ENCODE measurements at regions not wholly inside any gene's neighbourhood (a gene's known extent, or its start where the extent isn't known, plus 50 kb on each side); places are given as distances from the start of the nearest gene placed in this dataset.

- Mint-ChIP-seq H3K4me1 (peaks cover 8% of the 10 kb centered on the region), H3K27me3 (ENCODE audit: low read depth) (no peaks in the 10 kb centered on the region), H3K27ac (no peak overlapping the region), H3K9me3 (peaks cover 12% of the 10 kb centered on the region; the same call in 1 of the 2 replicates), H3K36me3 (no peaks in the 10 kb centered on the region), H3K4me3 (no peak overlapping the region)
- TF ChIP-seq USF2 (CRISPR knock-in tag; IDR thresholded peaks at IDR 0.05) = no peak
- no peak for TF ChIP-seq ZNF425 (CRISPR knock-in tag; conservative IDR thresholded peaks at IDR 0.05)
- no peak for TF ChIP-seq CBFB (CRISPR knock-in tag; IDR thresholded peaks at IDR 0.05; ENCODE audit: low read depth)
- no peak for TF ChIP-seq ESRRA (CRISPR knock-in tag; IDR thresholded peaks at IDR 0.05; ENCODE audit: borderline replicate concordance)
- TF ChIP-seq AR (CRISPR knock-in tag; IDR thresholded peaks at IDR 0.05) = no peak
- no peak for TF ChIP-seq E2F4 (CRISPR knock-in tag; IDR thresholded peaks at IDR 0.05; ENCODE audit: borderline replicate concordance, low read depth)
- TF ChIP-seq RELA (CRISPR knock-in tag; IDR thresholded peaks at IDR 0.05; ENCODE audit: borderline replicate concordance) = no peak
- TF ChIP-seq GRHL2 (CRISPR knock-in tag; IDR thresholded peaks at IDR 0.05; ENCODE audit: insufficient replicate concordance, severe bottlenecking) = no peak
- no peak for TF ChIP-seq SMAD3 (CRISPR knock-in tag; IDR thresholded peaks at IDR 0.05; ENCODE audit: borderline replicate concordance)
- TF ChIP-seq ERG (CRISPR knock-in tag; IDR thresholded peaks at IDR 0.05) = no peak
- TF ChIP-seq TP53 (CRISPR knock-in tag; IDR thresholded peaks at IDR 0.05) = no peak
- no peak for TF ChIP-seq MYBL2 (CRISPR knock-in tag; IDR thresholded peaks at IDR 0.05)
- no peak for TF ChIP-seq IRF1 (CRISPR knock-in tag; IDR thresholded peaks at IDR 0.05)
- TF ChIP-seq NR2C2 (CRISPR knock-in tag; IDR thresholded peaks at IDR 0.05) = no peak
- no peak for TF ChIP-seq IRF2 (CRISPR knock-in tag; IDR thresholded peaks at IDR 0.05; ENCODE audit: borderline replicate concordance, low read depth)
- no peak for TF ChIP-seq ZNF532 (CRISPR knock-in tag; IDR thresholded peaks at IDR 0.05; ENCODE audit: borderline replicate concordance)
- ATAC-seq = peak; percentile 53; the same call in 1 of the 2 replicates
- POLR2A ChIA-PET = no interaction called here
- CTCF ChIA-PET = no interaction called here
- no peak for DNase-seq (ENCODE audit: low spot score)
Measured at GRCh38 chr1:172960454-172961208, 90.1 kb downstream of the TNFSF18 start.
